K562 (cell line): ENCODE measurements at regions not wholly inside any gene's neighbourhood (a gene's known extent, or its start where the extent isn't known, plus 50 kb on each side); places are given as distances from the start of the nearest gene placed in this dataset.

Source experiments
- ATAC-seq: fragments of 200-7000 bp; cut with Tn5 transposase; 3 replicates; pipeline ENCODE4 v1.9.1; 2020; ENCODE audit warnings: moderate library complexity
- BruUV-seq: library from RNA; stranded (reverse); fragments of 400-500 nt; replicated peaks from 2 replicates; lab custom pipeline; 2021; lab: Mats Ljungman, UMichigan
- CTCF ChIA-PET: fragments of 300-600 bp; formaldehyde crosslinking; extraction: SDS; loops from one replicate; lab custom pipeline; 2021; ENCODE audit warnings: low intra/inter-chr PET ratio; lab: Yijun Ruan, JAX
- POLR2A ChIA-PET: fragments of 300-600, 350-650 bp; sonication (Branson Sonifier 250); formaldehyde crosslinking; extraction: SDS; loops from one replicate; lab custom pipeline; 2021; ENCODE audit warnings: antibody characterized with exemption, inconsistent platforms; lab: Yijun Ruan, JAX
- DNase-seq, 4 experiments: peaks; one replicate each; pipeline versions ENCODE4 v3.0.0 to v3.0.0-alpha.2; 2011 to 2018; ENCODE audit warnings: low spot score in 3 of 4, mixed read lengths in 3 of 4; ENCODE audit errors: extremely low read depth in 1 of 4
- FAIRE-seq: peaks from 2 replicates; lab custom pipeline; 2011; peaks lifted over from hg19 to GRCh38; lab: Jason Lieb, UNC
- H2AFZ ChIP-seq: 2 replicates; pipeline ENCODE4 v1.6.0; 2011; ENCODE audit warnings: low read depth, low read length, control low read depth, inconsistent platforms
- H3K27ac ChIP-seq: fragments of 200-600 bp; 3 replicates; pipeline ENCODE4 v1.8.0; 2011; ENCODE audit warnings: low read depth, mild to moderate bottlenecking, control low read depth, inconsistent platforms, low read length, moderate library complexity, mixed read lengths; ENCODE audit errors: extremely low read depth
- H3K27me3 ChIP-seq, 2 experiments: fragments of 300-600 bp in 1 of 2; 2 replicates in 1 of 2; 3 replicates in 1 of 2; pipeline versions ENCODE4 v1.6.0 to v1.8.0; 2011; ENCODE audit warnings: inconsistent platforms in 2 of 2, low read length in 2 of 2, mild to moderate bottlenecking in 1 of 2, mixed read lengths in 1 of 2, moderate library complexity in 1 of 2; ENCODE audit not compliant: control insufficient read depth in 2 of 2, insufficient read depth in 2 of 2
- H3K36me3 ChIP-seq: fragments of 300-600 bp; 3 replicates; pipeline ENCODE4 v1.8.0; 2011; ENCODE audit warnings: mild to moderate bottlenecking, low read length, inconsistent platforms; ENCODE audit not compliant: control insufficient read depth, insufficient read depth
- H3K4me1 ChIP-seq, 2 experiments: fragments of 200-600 bp in 1 of 2; replicated peaks in 1 of 2; 2 replicates in 1 of 2; 3 replicates in 1 of 2; pipeline versions ENCODE4 v1.5.1 to v1.8.0; 2011; ENCODE audit warnings: inconsistent platforms in 2 of 2, low read length in 2 of 2, mild to moderate bottlenecking in 1 of 2, mixed read lengths in 1 of 2, moderate library complexity in 1 of 2; ENCODE audit not compliant: control insufficient read depth in 2 of 2, insufficient read depth in 2 of 2
- H3K4me2 ChIP-seq: 2 replicates; pipeline ENCODE4 v1.6.1; 2011; ENCODE audit warnings: low read length, control low read depth, inconsistent platforms, mixed read lengths; ENCODE audit not compliant: insufficient read depth
- H3K4me3 ChIP-seq: fragments of 200-600 bp; sonication (generic), shearing (Covaris generic); 2 replicates; pipeline ENCODE4 v1.5.1; 2016; ENCODE audit warnings: control low read depth, inconsistent platforms
- H3K79me2 ChIP-seq: fragments of 200-600 bp; 3 replicates; pipeline ENCODE4 v1.8.0; 2011; ENCODE audit warnings: low read length, inconsistent platforms; ENCODE audit not compliant: control insufficient read depth, insufficient read depth
- H3K9ac ChIP-seq, 2 experiments: 2 replicates each; pipeline versions ENCODE4 v1.6.0 to v1.6.1; 2011; ENCODE audit warnings: low read depth in 2 of 2, low read length in 2 of 2, control low read depth in 1 of 2, inconsistent platforms in 1 of 2, mild to moderate bottlenecking in 1 of 2, mixed read lengths in 1 of 2; ENCODE audit not compliant: insufficient read depth in 1 of 2
- H3K9me1 ChIP-seq: one replicate; pipeline ENCODE4 v1.6.0; 2011; ENCODE audit warnings: inconsistent platforms, mild to moderate bottlenecking, low read length, moderate library complexity; ENCODE audit not compliant: control insufficient read depth, insufficient read depth
- H3K9me3 ChIP-seq: replicated peaks from 2 replicates; pipeline ENCODE4 v1.5.1; 2011; ENCODE audit warnings: low read depth, low read length, inconsistent platforms; ENCODE audit not compliant: control insufficient read depth, insufficient read depth
- H4K20me1 ChIP-seq: replicated peaks from 2 replicates; pipeline ENCODE4 v1.6.1; 2011; ENCODE audit warnings: low read length, inconsistent platforms, mixed read lengths; ENCODE audit not compliant: control insufficient read depth, insufficient read depth
- ATF6 ChIP-seq: sonication (generic); formaldehyde crosslinking; IDR thresholded peaks from 2 replicates; pipeline ENCODE4 v1.4.0; 2020; ENCODE audit warnings: mild to moderate bottlenecking, missing genetic modification reagents
- CTCF ChIP-seq, 3 experiments: IDR thresholded peaks in 2 of 3; conservative IDR thresholded peaks in 1 of 3; 2 replicates each; pipeline ENCODE4 v1.5.1; 2011 to 2012; ENCODE audit warnings: low read length in 3 of 3, mild to moderate bottlenecking in 3 of 3, control low read depth in 2 of 3, improper control_type of control experiment in 1 of 3, inconsistent platforms in 1 of 3, low read depth in 1 of 3, mixed read lengths in 1 of 3, moderate library complexity in 1 of 3; ENCODE audit not compliant: insufficient read depth in 2 of 3
- DDX20 ChIP-seq: fragments of 450-650 bp; IDR thresholded peaks from 2 replicates; pipeline ENCODE4 v1.6.1; 2016; ENCODE audit warnings: missing genetic modification characterization, low read depth, mild to moderate bottlenecking, missing compliant biosample characterization, moderate library complexity
- JUND ChIP-seq, 2 experiments: IDR thresholded peaks; 2 replicates in 1 of 2; 3 replicates in 1 of 2; pipeline ENCODE4 v1.6.1; 2011; ENCODE audit warnings: borderline replicate concordance in 2 of 2, low read depth in 2 of 2, low read length in 2 of 2, improper control_type of control experiment in 1 of 2, missing biosample characterization in 1 of 2, missing genetic modification characterization in 1 of 2, missing genetic modification reagents in 1 of 2
- PTRF ChIP-seq: fragments of 450-650 bp; IDR thresholded peaks from 2 replicates; pipeline ENCODE4 v1.6.1; 2016; ENCODE audit warnings: mild to moderate bottlenecking, missing genetic modification characterization, missing compliant biosample characterization
- RAD21 ChIP-seq, 2 experiments: fragments of 250-450 bp in 1 of 2; fragments of 450-650 bp in 1 of 2; sonication (Bioruptor Pico) in 1 of 2; formaldehyde crosslinking in 1 of 2; IDR thresholded peaks in 1 of 2; conservative IDR thresholded peaks in 1 of 2; 2 replicates each; pipeline versions ENCODE4 v1.4.0 to v1.8.0; 2020 to 2022; ENCODE audit warnings: mild to moderate bottlenecking in 2 of 2, moderate library complexity in 1 of 2
- ZNF280A ChIP-seq: fragments of 450-650 bp; IDR thresholded peaks from 2 replicates; pipeline ENCODE4 v1.6.1; 2018; ENCODE audit warnings: mild to moderate bottlenecking, low read depth; ENCODE audit not compliant: partially characterized antibody
- WGBS: fragments of 100-300 bp; shearing (Covaris generic); methylation state at CpG from one replicate; pipeline ENCODE4 v1.1.6; 2016; ENCODE audit warnings: low coverage, mixed read lengths; ENCODE audit not compliant: insufficient coverage; ENCODE audit errors: missing lambda C conversion rate; 5-methylcytosine and 5-hydroxymethylcytosine counted together
- in situ Hi-C: fragments of 300-500 bp; cut with MboI; formaldehyde crosslinking; loops from 4 replicates; pipeline ENCODE4 v1.15.0; 2018; ENCODE audit warnings: inconsistent platforms, mixed read lengths
- intact Hi-C: fragments of 100-400 bp; cut with micrococcal nuclease; formaldehyde crosslinking; loops from 2 replicates; pipeline ENCODE4 v1.14.2; 2022

GRCh38 chr3:86578071-86578470, 412.9 kb downstream of the VGLL3 start (continued):
- TF ChIP-seq ZNF280A, result no peak
- TF ChIP-seq, all 486 proteins: peak for 0

GRCh38 chr3:86563400-86563970, 427.5 kb downstream of the VGLL3 start:
- TF ChIP-seq DDX20 (tag), result no peak
- peak in 1 of 2 experiments; percentile 41; a peak in 2 of 4 replicates for TF ChIP-seq RAD21 (CRISPR knock-in tag; conservative IDR thresholded peaks at IDR 0.05 in 1 of 2, IDR thresholded peaks at IDR 0.05 in 1 of 2)
- TF ChIP-seq PTRF (tag), result no peak
- TF ChIP-seq ATF6 (CRISPR knock-in tag), result no peak
- TF ChIP-seq CTCF (IDR thresholded peaks at IDR 0.05 in 2 of 3, conservative IDR thresholded peaks at IDR 0.05 in 1 of 3; ENCODE audit: insufficient read depth in 2 of 3, low read depth in 1 of 3, low read length in 3 of 3), result peak in 1 of 3 experiments; percentile 45; a peak in 2 of 6 replicates
- TF ChIP-seq JUND (IDR thresholded peaks at IDR 0.05; ENCODE audit: borderline replicate concordance, low read depth, low read length), result no peak
- no peak for TF ChIP-seq JUND (tag; IDR thresholded peaks at IDR 0.05; ENCODE audit: borderline replicate concordance, low read depth, low read length)
- TF ChIP-seq, all 486 proteins: peak for 2

More at GRCh38 chr3:86563400-86563970, 427.5 kb downstream of the VGLL3 start:
- Histone ChIP-seq H3K4me3 (no peak overlapping the region), H3K9me1 (no peaks in the 10 kb centered on the region), H3K4me1 (no peaks in the 10 kb centered on the region), H3K9ac (no peak overlapping the region), H4K20me1 (no peaks in the 10 kb centered on the region), H3K9me3 (no peaks in the 10 kb centered on the region), H3K79me2 (no peaks in the 10 kb centered on the region), H3K4me2 (no peak overlapping the region), H3K36me3 (no peaks in the 10 kb centered on the region), H2AFZ (no peak overlapping the region), H3K27ac (no peak overlapping the region), H3K27me3 (no peaks in the 10 kb centered on the region)
- ChIA-PET POLR2A (no interaction called here), CTCF (no interaction called here)
- no TSS peak for BruUV-seq
- in situ Hi-C loops, result no loop called here
- no peak for FAIRE-seq
- 0% methylated on average over 2 of the region's 2 CpGs for WGBS
- DNase-seq, result peak; percentile 3 to 26 (median 11)
- intact Hi-C loops, result no loop called here
- no peak for ATAC-seq
